OCI-LY7 (cell line): ENCODE measurements at regions not wholly inside any gene's neighbourhood (a gene's known extent, or its start where the extent isn't known, plus 50 kb on each side); places are given as distances from the start of the nearest gene placed in this dataset.

Experiments
- BruUV-seq: library from RNA; stranded (reverse); fragments of 400-500 nt; replicated peaks from 2 replicates; lab custom pipeline; 2021; lab: Mats Ljungman, UMichigan
- CTCF ChIA-PET: fragments of 300-600 bp; sonication (Branson Sonifier 250); formaldehyde crosslinking; loops from one replicate; lab custom pipeline; 2022; ENCODE audit warnings: antibody characterized with exemption; ENCODE audit not compliant: unreplicated experiment; lab: Charles Lee
- POLR2A ChIA-PET: fragments of 300-600 bp; sonication (Branson Sonifier 250); formaldehyde crosslinking; loops from one replicate; lab custom pipeline; 2022; ENCODE audit warnings: antibody characterized with exemption; lab: Charles Lee
- DNase-seq: peaks from one replicate; pipeline ENCODE4 v3.0.0-alpha.2; 2015; ENCODE audit warnings: low spot score
- H2AFZ ChIP-seq: fragments of 200-600 bp; sonication (generic), shearing (Covaris generic); 2 replicates; pipeline ENCODE4 v1.6.1; 2014; ENCODE audit warnings: mild to moderate bottlenecking, antibody characterized with exemption, low read length, moderate library complexity
- H3K27ac ChIP-seq: fragments of 200-600 bp; sonication (generic); 2 replicates; pipeline ENCODE4 v1.5.1; 2014; ENCODE audit warnings: mixed run types, low read depth, mild to moderate bottlenecking, moderate library complexity, low read length, inconsistent platforms; ENCODE audit not compliant: poor library complexity, severe bottlenecking
- H3K36me3 ChIP-seq: fragments of 200-600 bp; sonication (generic); 2 replicates; pipeline ENCODE4 v1.6.1; 2014; ENCODE audit warnings: mild to moderate bottlenecking, antibody characterized with exemption, low read length, moderate library complexity, mixed read lengths; ENCODE audit not compliant: insufficient read depth
- H3K4me1 ChIP-seq: fragments of 200-600 bp; sonication (generic); 2 replicates; pipeline ENCODE4 v1.5.1; 2014; ENCODE audit warnings: mild to moderate bottlenecking, low read length; ENCODE audit not compliant: insufficient read depth, poor library complexity, severe bottlenecking
- H3K4me2 ChIP-seq: fragments of 200-600 bp; sonication (generic); 2 replicates; pipeline ENCODE4 v1.6.1; 2014; ENCODE audit warnings: mild to moderate bottlenecking, low read length
- H3K4me3 ChIP-seq: fragments of 200-600 bp; sonication (generic); 2 replicates; pipeline ENCODE4 v1.5.1; 2014; ENCODE audit warnings: mild to moderate bottlenecking, low read depth, low read length; ENCODE audit not compliant: poor library complexity, severe bottlenecking
- H3K79me2 ChIP-seq: fragments of 200-600 bp; sonication (generic); 2 replicates; pipeline ENCODE4 v1.6.1; 2016; ENCODE audit warnings: low read depth, mild to moderate bottlenecking, low read length, moderate library complexity, mixed read lengths; ENCODE audit not compliant: insufficient read depth
- H3K9me2 ChIP-seq: fragments of 200-600 bp; sonication (generic); 2 replicates; pipeline ENCODE4 v1.6.1; 2016; ENCODE audit warnings: mild to moderate bottlenecking, low read length, mixed read lengths; ENCODE audit not compliant: insufficient read depth
- H3K9me3 ChIP-seq: fragments of 200-600 bp; sonication (generic); 2 replicates; pipeline ENCODE4 v1.6.1; 2014; ENCODE audit warnings: mild to moderate bottlenecking, mixed run types, low read length, mixed read lengths
- H4K20me1 ChIP-seq: fragments of 200-600 bp; sonication (generic); 2 replicates; pipeline ENCODE4 v1.6.1; 2014; ENCODE audit warnings: mild to moderate bottlenecking, antibody characterized with exemption, low read length, moderate library complexity, mixed read lengths; ENCODE audit not compliant: insufficient read depth
- EZH2phosphoT487 ChIP-seq: fragments of 200-600 bp; sonication (generic); IDR thresholded peaks from 2 replicates; pipeline ENCODE4 v1.6.1; 2018; ENCODE audit warnings: low read depth, borderline replicate concordance, mild to moderate bottlenecking, mixed run types, antibody characterized with exemption, low read length, moderate library complexity, mixed read lengths
- intact Hi-C: fragments of 100-400 bp; cut with micrococcal nuclease; formaldehyde crosslinking; loops from one replicate; pipeline ENCODE4 v1.10.0; 2022; ENCODE audit not compliant: unreplicated experiment
- TF ChIP-seq, protein P1 (sequence below): fragments of 200-600 bp; sonication (generic); conservative IDR thresholded peaks from 2 replicates; pipeline ENCODE4 v1.5.1; 2014; ENCODE audit warnings: mild to moderate bottlenecking, antibody characterized with exemption, low read length, moderate library complexity, mixed read lengths

DNA sequence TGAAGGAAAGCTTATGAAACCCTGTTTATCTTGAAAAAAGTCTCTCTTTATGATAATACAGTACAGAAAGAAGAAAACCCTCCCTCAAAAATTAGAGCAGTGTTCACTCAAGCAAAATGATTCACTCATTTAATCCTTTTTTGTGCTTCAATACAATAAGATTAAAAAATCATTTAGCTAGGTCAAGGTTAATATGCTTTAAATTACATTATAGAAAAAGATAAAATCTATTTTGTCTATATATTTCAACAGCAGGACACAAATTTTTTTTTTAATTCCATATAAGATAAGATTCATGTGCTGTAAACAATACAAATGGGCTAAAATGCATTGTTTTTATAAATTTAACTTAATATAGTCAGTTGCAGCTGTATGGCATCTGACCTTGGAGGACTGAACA is 176.9 kb downstream of the KCNE4 start:
- Histone ChIP-seq H4K20me1 (no peaks in the 10 kb centered on the region), H3K4me1 (no peaks in the 10 kb centered on the region), H3K4me2 (no peak overlapping the region), H3K9me2 (no peaks in the 10 kb centered on the region), H2AFZ (no peak overlapping the region), H3K36me3 (no peaks in the 10 kb centered on the region), H3K79me2 (no peaks in the 10 kb centered on the region), H3K4me3 (no peak overlapping the region), H3K9me3 (no peaks in the 10 kb centered on the region), H3K27ac (no peak overlapping the region)
- DNase-seq, result no peak
- TF ChIP-seq, protein P1, sequence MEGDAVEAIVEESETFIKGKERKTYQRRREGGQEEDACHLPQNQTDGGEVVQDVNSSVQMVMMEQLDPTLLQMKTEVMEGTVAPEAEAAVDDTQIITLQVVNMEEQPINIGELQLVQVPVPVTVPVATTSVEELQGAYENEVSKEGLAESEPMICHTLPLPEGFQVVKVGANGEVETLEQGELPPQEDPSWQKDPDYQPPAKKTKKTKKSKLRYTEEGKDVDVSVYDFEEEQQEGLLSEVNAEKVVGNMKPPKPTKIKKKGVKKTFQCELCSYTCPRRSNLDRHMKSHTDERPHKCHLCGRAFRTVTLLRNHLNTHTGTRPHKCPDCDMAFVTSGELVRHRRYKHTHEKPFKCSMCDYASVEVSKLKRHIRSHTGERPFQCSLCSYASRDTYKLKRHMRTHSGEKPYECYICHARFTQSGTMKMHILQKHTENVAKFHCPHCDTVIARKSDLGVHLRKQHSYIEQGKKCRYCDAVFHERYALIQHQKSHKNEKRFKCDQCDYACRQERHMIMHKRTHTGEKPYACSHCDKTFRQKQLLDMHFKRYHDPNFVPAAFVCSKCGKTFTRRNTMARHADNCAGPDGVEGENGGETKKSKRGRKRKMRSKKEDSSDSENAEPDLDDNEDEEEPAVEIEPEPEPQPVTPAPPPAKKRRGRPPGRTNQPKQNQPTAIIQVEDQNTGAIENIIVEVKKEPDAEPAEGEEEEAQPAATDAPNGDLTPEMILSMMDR, result no peak
- TF ChIP-seq EZH2phosphoT487, result no peak
- ChIA-PET POLR2A (interaction anchor here (0.6 to 1.0 kb wide), 2 partner anchors 8 to 1488 kb away, joined by 3 read pairs; no protein-coding TSS in a partner anchor), CTCF (no interaction called here)
- intact Hi-C loops, result no loop called here
- no TSS peak for BruUV-seq

DNA sequence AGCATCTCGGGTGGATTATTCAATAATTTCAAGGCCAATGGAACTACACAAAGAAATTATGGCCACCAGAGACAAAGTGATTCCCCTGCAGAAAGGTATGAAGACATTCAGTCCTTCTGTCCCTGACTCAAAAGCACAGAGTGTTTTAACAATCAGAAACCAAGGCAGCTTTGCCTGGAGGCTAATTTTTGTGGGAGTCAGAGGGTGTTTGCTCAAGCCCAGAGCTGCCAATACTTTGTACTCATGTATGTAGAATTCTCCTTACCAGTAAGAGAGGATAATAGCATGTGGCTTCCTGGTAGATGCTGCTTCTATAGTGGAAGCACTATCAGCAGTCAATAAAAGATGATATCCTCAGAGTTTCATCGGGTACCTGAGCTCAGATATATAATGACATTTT is 178.4 kb downstream of the KCNE4 start:
- ChIA-PET POLR2A (interaction anchor here (0.5 to 0.6 kb wide), 2 partner anchors 187 to 1036 kb away, joined by 3 read pairs; no protein-coding TSS in a partner anchor), CTCF (no interaction called here)
- no peak overlapping the region for H3K4me2 ChIP-seq
- TF ChIP-seq, protein P1, result no peak
- no peak for TF ChIP-seq EZH2phosphoT487
- no peak overlapping the region for H3K27ac ChIP-seq
- no TSS peak for BruUV-seq
- DNase-seq, result no peak
- H3K36me3 ChIP-seq, result no peaks in the 10 kb centered on the region
- no peaks in the 10 kb centered on the region for H3K79me2 ChIP-seq
- no peaks in the 10 kb centered on the region for H4K20me1 ChIP-seq
- no peaks in the 10 kb centered on the region for H3K9me2 ChIP-seq
- no peaks in the 10 kb centered on the region for H3K9me3 ChIP-seq
- H2AFZ ChIP-seq, result no peak overlapping the region
- H3K4me3 ChIP-seq, result no peak overlapping the region
- intact Hi-C loops, result no loop called here
- no peaks in the 10 kb centered on the region for H3K4me1 ChIP-seq

DNA sequence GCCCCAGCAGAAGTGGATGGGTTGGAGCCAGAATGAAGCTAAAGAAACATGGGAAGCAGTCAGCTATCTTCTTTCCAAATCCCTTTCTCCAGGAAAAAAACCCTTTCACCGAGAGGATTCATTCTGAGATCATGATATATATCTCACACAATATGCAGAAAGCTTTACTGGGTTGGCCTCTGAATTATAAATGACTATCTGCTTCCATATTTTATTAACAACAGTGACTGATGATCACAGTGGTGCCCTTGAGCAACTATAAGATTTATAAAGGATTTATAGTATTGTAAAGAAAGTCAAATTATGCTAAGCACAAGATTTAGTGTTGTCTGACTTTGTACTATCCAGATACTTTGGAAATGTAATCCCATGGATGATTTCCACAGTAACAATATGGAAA is 180.3 kb downstream of the KCNE4 start:
- no TSS peak for BruUV-seq
- Histone ChIP-seq H3K9me2 (no peaks in the 10 kb centered on the region), H2AFZ (no peak overlapping the region), H3K4me2 (no peak overlapping the region), H3K4me3 (no peak overlapping the region), H3K36me3 (no peaks in the 10 kb centered on the region), H3K79me2 (no peaks in the 10 kb centered on the region), H3K27ac (no peak overlapping the region), H4K20me1 (no peaks in the 10 kb centered on the region), H3K9me3 (no peaks in the 10 kb centered on the region), H3K4me1 (no peaks in the 10 kb centered on the region)
- TF ChIP-seq, protein P1, result no peak
- no peak for TF ChIP-seq EZH2phosphoT487
- no peak for DNase-seq
- intact Hi-C loops, result no loop called here
- POLR2A ChIA-PET, result no interaction called here
- CTCF ChIA-PET, result no interaction called here
